H1 (cell line): ENCODE measurements at regions not wholly inside any gene's neighbourhood (a gene's known extent, or its start where the extent isn't known, plus 50 kb on each side); places are given as distances from the start of the nearest gene placed in this dataset.

Experiments
- CTCF ChIP-seq, 3 experiments: IDR thresholded peaks; 1 replicate in 2 of 3; 2 replicates in 1 of 3; pipeline versions ENCODE4 v1.5.1 to v1.6.1; 2011; ENCODE audit warnings: low read length in 3 of 3, mild to moderate bottlenecking in 3 of 3, inconsistent platforms in 2 of 3, low read depth in 1 of 3, moderate library complexity in 1 of 3; ENCODE audit not compliant: insufficient read depth in 1 of 3; ENCODE audit errors: control extremely low read depth in 1 of 3
- HDAC6 ChIP-seq: IDR thresholded peaks from one replicate; pipeline ENCODE4 v1.7.1; 2012; ENCODE audit warnings: low read depth, mild to moderate bottlenecking, inconsistent platforms, low read length, moderate library complexity

DNA sequence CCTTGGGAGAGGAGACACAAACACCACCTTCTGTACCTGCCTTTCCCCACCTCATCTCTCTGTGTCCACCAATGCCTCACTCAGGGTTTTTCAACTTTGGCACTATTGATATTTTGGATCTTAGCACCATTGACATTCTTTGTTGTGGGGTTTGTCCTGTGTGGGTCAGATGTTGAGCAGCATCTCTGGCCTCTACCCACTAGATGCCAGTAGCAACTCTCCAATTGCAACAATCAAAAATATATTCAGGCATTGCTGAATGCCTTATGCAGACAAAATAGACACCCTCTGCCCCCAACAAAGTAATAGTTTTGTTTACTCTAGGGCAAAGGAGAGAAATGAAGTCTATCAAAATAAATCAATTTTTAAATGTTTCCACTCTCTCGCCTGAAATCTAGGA, 1384.3 kb upstream of the NXPH2 start:
- TF ChIP-seq CTCF (IDR thresholded peaks at IDR 0.05; ENCODE audit: control extremely low read depth in 1 of 3, insufficient read depth in 1 of 3, low read depth in 1 of 3, low read length in 3 of 3) (no peak), HDAC6 (no peak)
